Subcutaneous abdominal adipose tissue (tissue), 5 donors: ENCODE measurements at regions not wholly inside any gene's neighbourhood (a gene's known extent, or its start where the extent isn't known, plus 50 kb on each side); places are given as distances from the start of the nearest gene placed in this dataset.

Experiments
- H3K27ac ChIP-seq: one replicate; pipeline ENCODE4 v1.7.0; 2013; ENCODE audit warnings: low read depth, mild to moderate bottlenecking, inconsistent platforms, low read length, moderate library complexity
- H3K27me3 ChIP-seq, 5 donors: one replicate each; pipeline ENCODE4 v1.7.0; 2013; ENCODE audit warnings: low read length in 5 of 5, inconsistent platforms in 1 of 5; ENCODE audit not compliant: control insufficient read depth in 5 of 5, insufficient read depth in 4 of 5
- H3K36me3 ChIP-seq, 5 donors: one replicate each; pipeline ENCODE4 v1.7.0; 2013; ENCODE audit warnings: low read length in 5 of 5; ENCODE audit not compliant: control insufficient read depth in 5 of 5, insufficient read depth in 5 of 5
- H3K4me1 ChIP-seq, 5 donors: one replicate each; pipeline ENCODE4 v1.7.0; 2013; ENCODE audit warnings: low read length in 5 of 5, mild to moderate bottlenecking in 3 of 5, moderate library complexity in 1 of 5; ENCODE audit not compliant: control insufficient read depth in 5 of 5, insufficient read depth in 5 of 5
- H3K4me3 ChIP-seq, 5 donors: one replicate each; pipeline ENCODE4 v1.7.0; 2013; ENCODE audit warnings: low read length in 5 of 5, low read depth in 1 of 5
- H3K9ac ChIP-seq, 5 donors: one replicate each; pipeline ENCODE4 v1.7.0; 2013; ENCODE audit warnings: low read length in 5 of 5, mild to moderate bottlenecking in 4 of 5, moderate library complexity in 3 of 5
- H3K9me3 ChIP-seq, 5 donors: one replicate each; pipeline ENCODE4 v1.7.0; 2013; ENCODE audit warnings: low read length in 5 of 5; ENCODE audit not compliant: control insufficient read depth in 5 of 5
- donor health status: healthy.
- donor health status: healthy.
- donor health status: healthy.
- donor health status: healthy.
- donor health status: healthy.

DNA sequence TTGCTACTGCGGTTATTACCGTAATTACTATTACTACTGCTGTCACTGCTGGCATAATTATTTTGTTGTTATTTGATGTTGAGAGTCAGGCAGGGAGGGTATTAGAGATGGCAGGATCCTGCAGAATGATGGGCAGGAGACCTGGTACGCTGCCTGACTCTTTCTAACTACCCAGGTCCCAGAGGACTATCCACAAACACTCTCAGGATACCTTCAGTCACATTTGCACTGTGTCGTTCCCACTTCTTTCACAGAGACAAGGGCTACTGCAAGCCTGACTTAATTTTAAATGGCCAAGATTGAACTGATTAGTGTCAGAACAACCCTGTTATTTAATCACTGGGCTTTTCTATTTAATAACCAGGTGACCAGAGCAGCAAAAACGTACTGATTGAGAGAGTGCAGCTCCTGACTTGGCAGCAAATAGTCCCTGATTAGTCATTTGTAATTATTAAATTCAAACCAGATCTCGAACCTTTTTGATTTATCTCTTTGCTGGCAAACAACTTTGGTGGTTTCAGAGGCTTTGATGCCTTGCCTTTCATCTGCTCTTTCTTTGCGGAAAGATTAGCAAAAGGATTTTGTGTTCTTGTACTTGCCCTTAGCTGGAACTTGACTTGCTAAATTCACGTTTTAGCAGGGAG, 88.8 kb upstream of the ARHGEF3 start:
- Histone ChIP-seq H3K9me3 (no peaks in the 10 kb centered on the region), H3K4me3 (no peak overlapping the region), H3K27me3 (no peaks in the 10 kb centered on the region), H3K4me1 (peaks cover 0 to 12% (median 6%) of the 10 kb centered on the region in 5 donors), H3K27ac (no peak overlapping the region), H3K36me3 (no peaks in the 10 kb centered on the region), H3K9ac (no peak overlapping the region)

DNA sequence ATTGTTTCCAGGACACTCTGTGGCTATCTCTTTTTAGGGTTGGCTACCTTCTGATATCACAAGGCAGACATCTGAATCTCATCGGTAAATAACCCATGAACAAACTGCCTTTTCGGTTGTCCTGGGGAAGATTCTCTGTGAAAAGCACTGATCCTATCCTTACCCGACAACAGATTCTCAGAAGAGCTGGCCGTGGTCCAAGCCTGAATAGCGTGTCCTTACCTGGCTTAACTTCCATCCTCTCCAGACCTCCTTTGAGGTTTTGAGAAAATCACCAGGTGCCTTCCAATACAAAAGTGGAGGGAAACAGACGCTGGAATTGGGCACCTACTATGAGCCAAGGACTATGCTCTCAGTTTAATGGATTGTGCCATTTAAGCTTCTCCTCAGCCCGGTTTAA, 87.4 kb upstream of the ARHGEF3 start:
- H3K27me3 ChIP-seq: no peaks in the 10 kb centered on the region
- H3K27ac ChIP-seq: no peak overlapping the region
- no peaks in the 10 kb centered on the region for H3K36me3 ChIP-seq
- no peaks in the 10 kb centered on the region for H3K9me3 ChIP-seq
- peaks cover 0 to 12% (median 6%) of the 10 kb centered on the region in 5 donors for H3K4me1 ChIP-seq
- no peak overlapping the region for H3K9ac ChIP-seq
- no peak overlapping the region for H3K4me3 ChIP-seq

DNA sequence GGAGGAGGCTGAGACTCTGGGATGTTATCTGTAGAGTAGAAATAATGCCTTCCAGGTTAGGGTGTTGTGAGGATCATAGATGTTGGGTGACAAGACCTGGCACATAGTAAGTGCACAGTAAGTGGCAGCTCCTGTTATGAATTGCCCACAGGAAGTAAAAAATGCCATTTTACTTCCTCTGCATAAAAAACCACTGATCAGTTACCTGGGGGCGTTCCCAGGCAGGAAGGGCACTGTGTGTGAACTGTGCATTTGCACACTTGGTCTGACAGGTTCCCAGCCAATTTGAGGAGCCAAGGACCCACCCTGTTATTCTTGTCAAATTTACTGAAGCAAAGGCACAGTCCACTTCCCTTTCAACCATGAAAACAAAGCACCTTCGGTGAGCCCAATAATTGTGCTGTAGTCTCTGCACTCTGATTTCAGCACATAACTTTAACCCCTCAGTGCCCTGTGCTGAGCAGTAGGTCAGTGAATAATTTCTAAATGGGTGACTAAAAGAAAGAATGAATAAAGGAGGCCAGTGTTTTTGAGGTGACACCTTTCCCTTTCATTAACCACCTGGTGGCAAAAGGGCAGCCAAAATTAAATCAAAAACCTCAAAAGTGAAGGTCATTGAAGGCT, 85.8 kb upstream of the ARHGEF3 start:
- Histone ChIP-seq H3K27me3 (no peaks in the 10 kb centered on the region), H3K4me3 (no peak overlapping the region), H3K9ac (no peak overlapping the region), H3K27ac (no peak overlapping the region), H3K4me1 (peaks cover 0 to 12% (median 6%) of the 10 kb centered on the region in 5 donors), H3K9me3 (no peaks in the 10 kb centered on the region), H3K36me3 (no peaks in the 10 kb centered on the region)

DNA sequence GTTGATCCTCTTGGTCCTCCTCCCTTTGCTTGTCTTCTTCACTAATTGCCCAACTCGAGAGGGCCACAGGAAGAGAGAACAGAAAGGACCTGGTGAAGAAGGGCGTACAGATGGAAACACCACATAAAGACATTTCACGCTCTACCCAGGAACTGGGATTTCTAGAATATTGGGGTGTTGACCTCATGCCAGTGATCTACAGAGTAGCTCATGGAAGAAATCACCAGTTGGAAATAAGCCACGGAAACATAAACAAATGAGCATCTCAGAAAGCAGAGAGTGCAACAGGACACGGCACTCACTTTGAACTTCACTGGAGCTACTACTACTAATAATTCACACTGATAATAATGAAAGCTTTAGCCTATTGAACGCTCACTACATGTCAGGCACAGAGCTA, 84.6 kb upstream of the ARHGEF3 start:
- Histone ChIP-seq H3K9me3 (no peaks in the 10 kb centered on the region), H3K9ac (no peak overlapping the region)

DNA sequence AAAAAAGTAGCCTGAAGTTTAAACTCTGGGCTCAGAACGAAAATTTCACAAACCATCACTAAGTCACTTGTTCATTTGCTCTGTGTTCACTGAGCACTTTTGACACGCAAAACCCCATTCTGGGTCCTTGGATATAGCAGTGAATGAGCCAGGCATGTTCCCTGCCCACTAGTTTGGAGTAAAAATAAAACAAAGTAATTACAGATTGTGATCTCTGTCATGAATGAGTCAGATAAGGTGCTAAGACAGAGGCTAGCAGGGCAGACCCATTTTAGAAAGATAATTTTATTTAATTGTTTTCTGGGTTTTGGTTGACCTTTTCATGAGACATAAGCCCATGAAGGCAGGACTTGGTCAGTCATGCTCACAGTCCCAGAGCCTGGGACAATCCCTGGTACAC, 84.1 kb upstream of the ARHGEF3 start:
- Histone ChIP-seq H3K27me3 (no peaks in the 10 kb centered on the region), H3K9ac (no peak overlapping the region), H3K27ac (no peak overlapping the region), H3K36me3 (no peaks in the 10 kb centered on the region), H3K9me3 (no peaks in the 10 kb centered on the region), H3K4me1 (peaks cover 0 to 12% (median 6%) of the 10 kb centered on the region in 5 donors), H3K4me3 (no peak overlapping the region)

More for the DNA sequence above, 84.6 kb upstream of the ARHGEF3 start:
- Histone ChIP-seq H3K4me3 (no peak overlapping the region), H3K27me3 (no peaks in the 10 kb centered on the region), H3K27ac (no peak overlapping the region), H3K36me3 (no peaks in the 10 kb centered on the region), H3K4me1 (peaks cover 0 to 12% (median 6%) of the 10 kb centered on the region in 5 donors)

DNA sequence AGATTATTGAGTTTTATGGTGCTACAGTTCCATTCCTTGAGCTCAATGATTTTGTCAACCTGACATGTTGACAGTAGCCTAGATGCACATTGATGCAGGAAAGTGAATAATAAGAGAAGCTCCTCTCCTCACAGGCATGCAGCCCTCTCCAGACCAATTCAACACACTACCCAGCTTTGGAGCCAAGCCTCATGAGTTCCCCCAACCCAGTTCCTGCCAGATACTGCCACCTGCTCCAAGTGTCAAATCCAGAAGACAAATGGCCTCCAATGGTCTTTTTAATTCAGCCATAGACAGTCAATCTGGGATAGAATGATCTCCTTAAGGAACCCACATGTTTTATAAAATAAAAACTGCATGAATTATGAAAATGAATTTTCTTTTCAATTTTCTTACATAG, 83.7 kb upstream of the ARHGEF3 start:
- Histone ChIP-seq H3K27ac (no peak overlapping the region), H3K4me3 (no peak overlapping the region), H3K36me3 (no peaks in the 10 kb centered on the region), H3K27me3 (no peaks in the 10 kb centered on the region), H3K4me1 (peaks cover 0 to 12% (median 6%) of the 10 kb centered on the region in 5 donors), H3K9ac (no peak overlapping the region), H3K9me3 (no peaks in the 10 kb centered on the region)

DNA sequence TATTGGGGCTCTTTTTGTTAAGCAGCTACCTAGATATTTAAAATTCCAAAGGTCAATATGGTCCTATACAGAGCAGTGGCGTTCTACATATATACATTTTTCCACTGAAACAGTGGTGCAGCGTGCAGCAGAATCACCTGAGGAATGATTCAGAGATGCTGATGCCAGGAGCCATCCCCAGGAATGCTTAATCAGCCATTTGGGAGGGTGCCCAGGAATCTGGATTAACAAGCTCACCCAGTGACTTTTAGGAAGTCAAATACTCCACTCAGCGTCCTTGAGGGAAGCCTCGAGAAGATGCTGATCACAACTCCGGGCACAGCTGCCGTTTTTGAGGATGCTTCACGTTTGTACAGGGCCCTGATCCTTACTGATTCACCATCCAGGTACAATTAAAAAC, 82.6 kb upstream of the ARHGEF3 start:
- no peak overlapping the region for H3K9ac ChIP-seq
- no peak overlapping the region for H3K27ac ChIP-seq
- H3K4me1 ChIP-seq: peaks cover 0 to 14% (median 6%) of the 10 kb centered on the region in 5 donors
- H3K4me3 ChIP-seq: no peak overlapping the region
- H3K9me3 ChIP-seq: no peaks in the 10 kb centered on the region
- H3K27me3 ChIP-seq: no peaks in the 10 kb centered on the region
- H3K36me3 ChIP-seq: no peaks in the 10 kb centered on the region

DNA sequence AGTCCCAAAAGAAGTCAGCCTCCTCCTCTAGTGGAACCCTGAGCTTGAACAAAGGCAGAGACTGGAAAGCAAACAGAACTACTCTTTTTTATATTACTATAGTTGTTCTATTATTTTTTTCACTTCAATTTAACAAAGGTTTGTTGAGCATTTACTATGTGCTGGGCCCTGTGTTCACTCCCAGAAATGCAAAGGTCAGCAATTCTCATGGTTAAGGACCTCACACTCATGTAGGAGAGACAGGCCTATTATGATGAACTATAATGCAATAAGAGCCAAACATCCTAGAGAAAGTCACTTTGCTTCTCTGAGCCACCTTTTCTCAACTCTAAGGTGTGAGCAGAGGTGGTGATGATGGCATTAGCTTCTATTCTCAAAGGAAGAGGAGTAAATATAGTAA, 82.1 kb upstream of the ARHGEF3 start:
- peaks cover 0 to 14% (median 6%) of the 10 kb centered on the region in 5 donors for H3K4me1 ChIP-seq
- H3K9ac ChIP-seq: no peak overlapping the region
- no peak overlapping the region for H3K4me3 ChIP-seq
- H3K9me3 ChIP-seq: no peaks in the 10 kb centered on the region
- H3K27me3 ChIP-seq: no peaks in the 10 kb centered on the region
- no peak overlapping the region for H3K27ac ChIP-seq
- H3K36me3 ChIP-seq: no peaks in the 10 kb centered on the region

DNA sequence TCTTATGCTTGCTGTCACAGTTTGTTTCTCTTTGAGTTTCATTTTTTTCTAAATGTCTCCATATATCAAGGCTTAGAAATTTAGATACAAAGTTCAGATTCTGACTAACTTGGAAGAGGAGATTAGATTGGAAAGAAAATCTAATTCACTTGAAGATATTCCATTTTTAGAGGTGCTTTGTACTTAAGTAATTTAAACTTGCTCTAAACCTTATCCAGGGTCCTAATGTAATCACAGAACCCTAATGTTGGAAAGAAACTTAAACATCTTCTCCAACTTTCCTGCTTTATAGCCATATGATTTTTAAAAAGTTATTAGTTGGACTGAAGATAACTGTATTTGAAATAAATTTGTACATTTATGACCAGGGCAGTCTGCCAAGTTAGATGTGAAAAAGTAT, 81.1 kb upstream of the ARHGEF3 start:
- Histone ChIP-seq H3K9me3 (no peaks in the 10 kb centered on the region), H3K9ac (no peak overlapping the region), H3K27me3 (no peaks in the 10 kb centered on the region), H3K4me3 (no peak overlapping the region), H3K27ac (no peak overlapping the region), H3K36me3 (no peaks in the 10 kb centered on the region), H3K4me1 (peaks cover 0 to 10% (median 6%) of the 10 kb centered on the region in 5 donors)

DNA sequence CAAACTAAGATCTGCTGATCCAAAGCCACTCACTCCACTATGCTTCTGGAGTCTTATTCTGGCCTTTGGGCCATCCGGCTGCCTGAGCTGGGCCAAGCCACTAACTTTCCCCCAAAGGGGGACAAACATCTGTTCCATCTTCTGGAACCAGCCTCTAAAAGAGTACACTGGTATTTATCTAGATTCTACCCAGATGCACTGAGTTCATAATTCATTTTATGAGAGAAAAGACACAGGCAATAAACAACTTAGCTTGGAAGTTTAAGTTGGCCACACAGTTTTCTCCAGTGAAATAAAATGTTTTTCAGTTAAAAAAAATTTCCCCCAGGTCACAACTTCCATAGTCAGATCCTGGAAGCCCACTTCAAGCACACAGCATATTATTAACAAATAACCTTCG, 80.1 kb upstream of the ARHGEF3 start:
- Histone ChIP-seq H3K36me3 (no peaks in the 10 kb centered on the region), H3K4me3 (no peak overlapping the region), H3K27ac (no peak overlapping the region), H3K9ac (no peak overlapping the region), H3K4me1 (peaks cover 0 to 4% (median 0%) of the 10 kb centered on the region in 5 donors), H3K9me3 (no peaks in the 10 kb centered on the region), H3K27me3 (no peaks in the 10 kb centered on the region)
